ENCODE measurements at regions not wholly inside any gene's neighbourhood (a gene's known extent, or its start where the extent isn't known, plus 50 kb on each side); places are given as distances from the start of the nearest gene placed in this dataset.

DNA sequence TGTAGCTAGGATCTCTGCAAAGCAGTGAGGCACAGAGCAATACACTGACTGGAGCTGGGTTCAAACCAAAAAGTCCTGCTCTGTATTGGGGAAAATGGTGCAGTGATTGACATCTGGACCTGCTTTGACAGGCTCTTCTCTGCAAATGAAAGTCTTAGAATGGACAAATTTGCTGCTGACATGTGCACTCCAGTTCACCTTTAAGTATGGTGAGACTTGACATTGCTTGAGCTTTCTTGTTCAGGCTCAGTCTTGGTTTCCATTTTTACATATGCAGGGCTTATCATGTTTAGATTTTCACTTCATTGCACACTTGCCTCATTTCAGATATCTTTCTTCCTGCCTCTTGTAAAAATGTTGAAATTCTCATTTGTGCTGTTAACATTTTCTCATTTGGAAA is 1655.0 kb downstream of the MRPL39 start:
- no peak for DNase-seq (ENCODE audit: low read depth, low spot score)
- TF ChIP-seq, protein P1, sequence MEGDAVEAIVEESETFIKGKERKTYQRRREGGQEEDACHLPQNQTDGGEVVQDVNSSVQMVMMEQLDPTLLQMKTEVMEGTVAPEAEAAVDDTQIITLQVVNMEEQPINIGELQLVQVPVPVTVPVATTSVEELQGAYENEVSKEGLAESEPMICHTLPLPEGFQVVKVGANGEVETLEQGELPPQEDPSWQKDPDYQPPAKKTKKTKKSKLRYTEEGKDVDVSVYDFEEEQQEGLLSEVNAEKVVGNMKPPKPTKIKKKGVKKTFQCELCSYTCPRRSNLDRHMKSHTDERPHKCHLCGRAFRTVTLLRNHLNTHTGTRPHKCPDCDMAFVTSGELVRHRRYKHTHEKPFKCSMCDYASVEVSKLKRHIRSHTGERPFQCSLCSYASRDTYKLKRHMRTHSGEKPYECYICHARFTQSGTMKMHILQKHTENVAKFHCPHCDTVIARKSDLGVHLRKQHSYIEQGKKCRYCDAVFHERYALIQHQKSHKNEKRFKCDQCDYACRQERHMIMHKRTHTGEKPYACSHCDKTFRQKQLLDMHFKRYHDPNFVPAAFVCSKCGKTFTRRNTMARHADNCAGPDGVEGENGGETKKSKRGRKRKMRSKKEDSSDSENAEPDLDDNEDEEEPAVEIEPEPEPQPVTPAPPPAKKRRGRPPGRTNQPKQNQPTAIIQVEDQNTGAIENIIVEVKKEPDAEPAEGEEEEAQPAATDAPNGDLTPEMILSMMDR (IDR thresholded peaks at IDR 0.05; ENCODE audit: low read depth, low read length), result no peak
- in situ Hi-C loops (cut with HindIII; ENCODE audit: low sequenced_read_pairs), result no loop called here
- H3K4me3 ChIP-seq (ENCODE audit: low read depth, low read length), result no peak overlapping the region

DNA sequence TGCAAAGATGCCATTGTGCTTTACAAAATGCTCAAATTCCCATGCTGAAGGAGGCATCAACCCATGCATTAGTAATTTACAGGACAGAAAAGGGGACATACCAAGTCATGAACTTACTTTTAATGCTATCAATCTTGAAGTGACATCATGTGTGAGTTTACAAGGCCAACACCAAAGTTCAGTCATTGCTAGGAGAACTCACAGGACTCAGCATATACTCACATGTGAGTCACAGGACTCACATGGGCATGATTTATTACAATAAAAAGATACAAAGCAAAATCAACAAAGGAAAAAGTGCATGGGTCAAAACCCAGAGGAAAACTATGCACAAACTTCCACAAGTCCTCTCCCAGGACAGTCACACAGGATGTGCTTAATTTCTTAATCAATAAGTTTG is 1656.0 kb downstream of the MRPL39 start:
- peak; percentile 40 for DNase-seq (ENCODE audit: low read depth, low spot score)
- TF ChIP-seq, protein P1 (IDR thresholded peaks at IDR 0.05; ENCODE audit: low read depth, low read length), result no peak
- in situ Hi-C loops (cut with HindIII; ENCODE audit: low sequenced_read_pairs), result no loop called here
- no peak overlapping the region for H3K4me3 ChIP-seq (ENCODE audit: low read depth, low read length)

DNA sequence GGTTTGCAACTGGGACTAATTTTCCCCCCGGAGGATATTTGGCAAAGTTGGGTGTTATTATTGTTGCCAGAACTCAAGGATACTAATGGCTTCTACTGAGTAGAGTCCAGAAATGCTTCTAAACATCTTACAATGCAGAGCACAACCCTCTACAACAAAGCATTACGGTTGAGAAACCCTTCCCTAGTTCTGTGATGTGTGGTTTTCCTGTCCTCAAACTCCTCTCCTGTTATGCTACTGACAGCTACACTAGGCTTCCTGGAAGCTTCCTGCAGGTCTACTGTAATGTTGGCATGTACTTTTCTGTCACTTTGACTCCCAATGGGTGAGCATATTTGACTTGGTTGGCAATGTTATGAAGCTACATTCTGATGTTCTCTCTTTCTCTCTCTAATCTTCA is 1656.9 kb downstream of the MRPL39 start:
- no peak for DNase-seq (ENCODE audit: low read depth, low spot score)
- in situ Hi-C loops (cut with HindIII; ENCODE audit: low sequenced_read_pairs), result no loop called here
- H3K4me3 ChIP-seq (ENCODE audit: low read depth, low read length), result no peak overlapping the region

DNA sequence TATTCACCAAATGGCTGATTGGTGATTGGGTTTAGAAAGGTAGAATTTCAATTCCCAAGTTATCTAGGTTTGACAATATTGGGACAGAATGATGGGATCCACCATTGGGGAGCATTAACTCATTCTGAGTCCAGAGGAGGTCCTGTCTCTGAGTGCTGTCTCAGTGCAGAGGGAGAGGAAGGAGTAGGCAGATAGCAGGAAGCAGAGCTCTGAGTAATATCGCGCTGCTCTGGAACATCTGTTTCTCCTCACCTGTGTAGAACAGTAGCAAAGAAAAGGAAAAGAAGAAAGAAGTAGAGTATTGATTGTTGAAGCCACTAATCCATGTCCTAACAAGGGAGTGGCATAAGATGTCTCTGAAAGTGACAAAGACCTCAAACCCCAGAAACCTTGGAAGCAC is 1657.8 kb downstream of the MRPL39 start:
- no peak for DNase-seq (ENCODE audit: low read depth, low spot score)
- TF ChIP-seq, protein P1 (IDR thresholded peaks at IDR 0.05; ENCODE audit: low read depth, low read length), result no peak
- in situ Hi-C loops (cut with HindIII; ENCODE audit: low sequenced_read_pairs), result no loop called here
- H3K4me3 ChIP-seq (ENCODE audit: low read depth, low read length), result no peak overlapping the region

More for the DNA sequence above, 1656.9 kb downstream of the MRPL39 start:
- TF ChIP-seq, protein P1 (IDR thresholded peaks at IDR 0.05; ENCODE audit: low read depth, low read length), result no peak

DNA sequence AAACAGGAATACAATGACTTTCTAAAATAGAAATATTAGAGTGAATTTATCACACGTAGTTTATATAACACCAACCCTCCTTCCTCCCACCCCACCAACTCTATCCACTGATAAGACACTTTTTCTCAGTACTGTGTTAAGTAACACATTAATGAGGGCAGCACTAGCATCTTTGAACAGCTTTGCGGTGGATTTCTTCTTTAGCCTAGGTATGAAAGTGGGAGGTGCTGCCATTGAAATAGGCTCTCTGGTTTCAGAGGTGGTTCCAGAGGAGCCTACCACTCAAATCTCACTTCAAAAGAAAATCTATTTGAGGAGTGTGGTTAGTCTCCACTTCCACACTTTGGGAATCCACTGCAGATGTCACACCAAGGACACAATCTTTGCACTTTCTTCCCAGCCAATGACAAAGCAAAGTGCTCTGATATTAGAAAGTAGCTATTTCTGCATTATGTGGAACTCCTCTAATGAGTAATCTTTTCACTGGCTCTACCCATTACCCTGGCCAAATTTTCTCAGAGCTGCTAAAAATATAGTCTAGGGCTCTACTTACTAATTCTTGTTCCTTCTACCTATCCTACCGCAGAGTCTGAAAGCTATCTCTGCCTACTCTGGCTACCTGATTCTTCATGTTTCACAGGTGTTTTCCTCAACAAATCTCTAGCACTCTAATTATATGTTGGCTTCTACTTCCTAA is 1667.8 kb downstream of the MRPL39 start:
- in situ Hi-C loops (cut with HindIII; ENCODE audit: low sequenced_read_pairs), result no loop called here
- no peak overlapping the region for H3K4me3 ChIP-seq (ENCODE audit: low read depth, low read length)
- no peak for DNase-seq (ENCODE audit: low read depth, low spot score)
- TF ChIP-seq, protein P1 (IDR thresholded peaks at IDR 0.05; ENCODE audit: low read depth, low read length), result no peak

DNA sequence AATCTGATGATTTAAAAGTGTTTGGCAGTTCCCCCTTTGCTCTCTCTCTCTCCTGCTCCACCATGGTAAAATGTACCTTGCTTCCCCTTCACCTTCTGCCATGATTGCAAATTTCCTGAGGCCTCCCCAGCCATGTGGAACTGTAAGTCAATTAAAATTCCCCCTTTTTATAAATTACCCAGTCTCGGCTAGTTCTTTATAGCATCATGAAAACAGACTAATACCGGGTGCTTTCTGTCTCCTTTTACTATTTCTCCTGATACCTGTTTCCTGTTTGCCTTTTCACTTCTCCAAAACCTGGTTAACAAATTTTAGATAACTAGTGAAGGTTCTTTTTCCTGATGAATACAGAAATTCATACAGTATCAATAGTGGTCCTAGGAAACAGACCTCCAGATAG is 1670.3 kb downstream of the MRPL39 start:
- DNase-seq (ENCODE audit: low read depth, low spot score), result no peak
- no peak overlapping the region for H3K4me3 ChIP-seq (ENCODE audit: low read depth, low read length)
- TF ChIP-seq, protein P1 (IDR thresholded peaks at IDR 0.05; ENCODE audit: low read depth, low read length), result no peak
- in situ Hi-C loops (cut with HindIII; ENCODE audit: low sequenced_read_pairs), result no loop called here
